GM23248 (cell line): ENCODE measurements at regions not wholly inside any gene's neighbourhood (a gene's known extent, or its start where the extent isn't known, plus 50 kb on each side); places are given as distances from the start of the nearest gene placed in this dataset.
"Not testable (repeated sequence)": the region's sequence is repeated elsewhere in the genome, so short reads cannot be mapped to it uniquely, and the experiment has no call there.

Experiments
- EZH2 ChIP-seq: fragments of 200-600 bp; sonication (generic); IDR thresholded peaks from 2 replicates; pipeline ENCODE4 v1.6.1; 2018; ENCODE audit warnings: antibody characterized with exemption, mild to moderate bottlenecking; ENCODE audit not compliant: insufficient read depth, poor library complexity, severe bottlenecking
- EZH2phosphoT487 ChIP-seq: fragments of 200-600 bp; sonication (generic); IDR thresholded peaks from 2 replicates; pipeline ENCODE4 v1.6.1; 2018; ENCODE audit warnings: antibody characterized with exemption, moderate library complexity, mild to moderate bottlenecking, low read depth; ENCODE audit not compliant: insufficient read depth

DNA sequence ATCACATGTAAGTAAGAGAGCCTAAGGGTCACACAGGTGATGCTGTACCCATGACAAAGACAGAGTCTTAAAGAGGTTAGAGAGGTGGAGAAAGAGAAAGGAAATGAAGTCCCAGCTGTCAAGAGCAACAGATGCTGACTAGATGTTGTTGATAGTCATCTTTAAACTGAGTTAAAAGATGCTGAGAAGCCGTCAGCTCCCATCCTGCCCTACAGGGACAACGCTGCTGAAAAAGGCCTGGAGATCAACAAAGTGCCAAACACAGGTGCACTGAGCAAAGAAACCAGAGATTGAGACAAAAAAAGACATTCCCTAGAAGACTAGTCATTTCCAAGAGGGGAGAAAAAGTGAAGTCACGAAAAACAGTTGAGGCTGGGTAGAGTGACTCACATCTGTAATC lies 145.0 kb upstream of the DRD5 start:
- not testable (repeated sequence) for TF ChIP-seq EZH2, EZH2phosphoT487
